Erythroblast (primary cell): ENCODE measurements at regions not wholly inside any gene's neighbourhood (a gene's known extent, or its start where the extent isn't known, plus 50 kb on each side); places are given as distances from the start of the nearest gene placed in this dataset.

ENCODE experiments used
- GATA1 ChIP-seq: IDR thresholded peaks from 2 replicates; pipeline ENCODE4 v1.6.1; 2011; ENCODE audit warnings: low read depth, mild to moderate bottlenecking, control low read depth, low read length, moderate library complexity
- POLR2A ChIP-seq: IDR thresholded peaks from 2 replicates; pipeline ENCODE4 v1.6.1; 2011; ENCODE audit warnings: mild to moderate bottlenecking, low read length

- no peak for TF ChIP-seq POLR2A
- TF ChIP-seq GATA1: no peak
These were observed 194.5 kb downstream of the RAD51AP2 start for GRCh38 chr2:17323697-17324096.
